Tibial artery (tissue), 4 donors: ENCODE measurements at regions not wholly inside any gene's neighbourhood (a gene's known extent, or its start where the extent isn't known, plus 50 kb on each side); places are given as distances from the start of the nearest gene placed in this dataset.

Experiments
- DNase-seq, 2 donors: peaks; one replicate each; pipeline ENCODE4 v3.0.0-alpha.2; 2019
- H3K27ac ChIP-seq, 2 donors: fragments of 200-600 bp; sonication (generic) in 1 of 2; 1 replicate in 1 of 2; 2 replicates in 1 of 2; pipeline ENCODE4 v1.5.1; 2018 to 2019; ENCODE audit warnings: mild to moderate bottlenecking in 1 of 2
- H3K27me3 ChIP-seq, 2 donors: fragments of 200-600 bp; sonication (generic) in 1 of 2; one replicate each; pipeline versions ENCODE4 v1.5.1 to v1.6.0; 2016 to 2019
- H3K36me3 ChIP-seq, 3 donors: fragments of 200-600 bp; sonication (generic) in 2 of 3; one replicate each; pipeline ENCODE4 v1.5.1; 2016 to 2019; ENCODE audit warnings: mild to moderate bottlenecking in 2 of 3
- H3K4me1 ChIP-seq, 4 donors: fragments of 200-600 bp; sonication (generic) in 2 of 4; 1 replicate in 3 of 4; 2 replicates in 1 of 4; pipeline ENCODE4 v1.5.1; 2016 to 2019
- H3K4me3 ChIP-seq, 2 donors: fragments of 200-600 bp; sonication (generic) in 1 of 2; 1 replicate in 1 of 2; 2 replicates in 1 of 2; pipeline ENCODE4 v1.5.1; 2018 to 2019; ENCODE audit warnings: mild to moderate bottlenecking in 2 of 2
- H3K9me3 ChIP-seq, 3 donors: fragments of 200-600 bp; sonication (generic) in 1 of 3; one replicate each; pipeline ENCODE4 v1.5.1; 2016 to 2019
- CTCF ChIP-seq, 2 experiments: fragments of 200-600 bp in 1 of 2; fragments of 450-650 bp in 1 of 2; IDR thresholded peaks; one replicate each; pipeline ENCODE4 v1.5.1; 2017 to 2019; ENCODE audit warnings: antibody characterized with exemption in 2 of 2, mild to moderate bottlenecking in 1 of 2, moderate library complexity in 1 of 2
- intact Hi-C: fragments of 100-400 bp; cut with DNase I; formaldehyde crosslinking; loops from one replicate; pipeline ENCODE4 v1.15.0; 2023; ENCODE audit warnings: low total_unique reads

- Histone ChIP-seq H3K4me3 (no peak overlapping the region), H3K27me3 (no peaks in the 10 kb centered on the region), H3K27ac (no peak overlapping the region), H3K4me1 (no peaks in the 10 kb centered on the region), H3K36me3 (no peaks in the 10 kb centered on the region), H3K9me3 (no peaks in the 10 kb centered on the region)
- intact Hi-C loops, result no loop called here
- DNase-seq, result no peak
- TF ChIP-seq CTCF (IDR thresholded peaks at IDR 0.05), result no peak
Measured at GRCh38 chr13:90715485-90715884, 632.0 kb upstream of the MIR17HG start.

- H3K27me3 ChIP-seq, result no peaks in the 10 kb centered on the region
- no peaks in the 10 kb centered on the region for H3K4me1 ChIP-seq
- H3K4me3 ChIP-seq, result no peak overlapping the region
- DNase-seq, result no peak
- intact Hi-C loops, result no loop called here
- H3K36me3 ChIP-seq, result no peaks in the 10 kb centered on the region
- no peaks in the 10 kb centered on the region for H3K9me3 ChIP-seq
- no peak overlapping the region for H3K27ac ChIP-seq
- TF ChIP-seq CTCF (IDR thresholded peaks at IDR 0.05), result no peak
Measured at GRCh38 chr13:90717451-90717936, 630.0 kb upstream of the MIR17HG start.

GRCh38 chr13:90719461-90719860 is 628.0 kb upstream of the MIR17HG start:
- TF ChIP-seq CTCF (IDR thresholded peaks at IDR 0.05), result no peak
- no peak for DNase-seq
- intact Hi-C loops, result no loop called here
- Histone ChIP-seq H3K27ac (no peak overlapping the region), H3K9me3 (no peaks in the 10 kb centered on the region), H3K27me3 (no peaks in the 10 kb centered on the region), H3K4me1 (no peaks in the 10 kb centered on the region), H3K4me3 (no peak overlapping the region), H3K36me3 (no peaks in the 10 kb centered on the region)

- TF ChIP-seq CTCF (IDR thresholded peaks at IDR 0.05), result no peak
- Histone ChIP-seq H3K4me1 (no peaks in the 10 kb centered on the region), H3K4me3 (no peak overlapping the region), H3K27ac (no peak overlapping the region), H3K36me3 (no peaks in the 10 kb centered on the region), H3K27me3 (no peaks in the 10 kb centered on the region), H3K9me3 (no peaks in the 10 kb centered on the region)
- intact Hi-C loops, result no loop called here
- DNase-seq, result no peak
Measured at GRCh38 chr13:90721937-90722336, 625.5 kb upstream of the MIR17HG start.

DNA sequence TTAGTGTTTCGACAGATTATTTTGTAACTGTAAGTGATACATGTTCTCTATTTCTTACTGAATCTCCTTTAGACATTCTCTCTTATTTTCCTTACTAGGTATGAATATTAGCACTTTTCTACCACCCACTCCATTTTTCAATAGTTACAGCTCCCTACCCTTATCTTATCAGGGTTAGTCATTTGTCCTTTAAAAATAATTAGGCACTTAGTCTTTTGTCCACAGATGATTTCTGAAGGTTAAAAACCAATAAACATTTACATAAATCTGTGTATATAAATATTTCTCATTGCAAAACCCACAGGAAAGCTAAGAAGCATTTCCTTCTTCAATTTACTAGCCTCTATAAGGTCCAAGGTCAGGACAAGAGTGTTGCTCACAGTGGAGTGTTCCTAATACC is 624.1 kb upstream of the MIR17HG start:
- intact Hi-C loops, result no loop called here
- no peaks in the 10 kb centered on the region for H3K36me3 ChIP-seq
- H3K4me1 ChIP-seq, result no peaks in the 10 kb centered on the region
- H3K4me3 ChIP-seq, result no peak overlapping the region
- no peak for DNase-seq
- no peaks in the 10 kb centered on the region for H3K9me3 ChIP-seq
- no peak overlapping the region for H3K27ac ChIP-seq
- TF ChIP-seq CTCF (IDR thresholded peaks at IDR 0.05), result no peak
- no peaks in the 10 kb centered on the region for H3K27me3 ChIP-seq

DNA sequence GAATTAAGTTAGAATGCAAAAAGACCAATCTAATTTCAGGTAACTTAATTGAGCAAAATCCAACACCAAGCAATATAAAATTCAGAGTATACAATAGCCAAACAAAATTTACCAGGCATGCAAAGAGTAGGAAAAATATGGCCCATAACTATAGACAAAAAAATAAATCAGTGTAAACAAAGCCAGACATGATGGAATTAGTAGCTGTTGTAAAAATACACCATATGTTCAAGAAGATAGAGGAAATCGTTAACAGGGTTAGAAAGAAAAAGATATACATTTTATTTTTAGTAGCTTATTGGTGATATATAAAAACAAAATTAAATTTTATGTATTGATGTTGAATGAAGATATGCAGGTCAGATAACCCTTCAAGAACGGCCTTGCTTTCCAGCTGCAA is 621.1 kb upstream of the MIR17HG start:
- Histone ChIP-seq H3K4me1 (no peaks in the 10 kb centered on the region), H3K27me3 (no peaks in the 10 kb centered on the region), H3K9me3 (no peaks in the 10 kb centered on the region), H3K4me3 (no peak overlapping the region), H3K27ac (no peak overlapping the region), H3K36me3 (no peaks in the 10 kb centered on the region)
- TF ChIP-seq CTCF (IDR thresholded peaks at IDR 0.05), result no peak
- intact Hi-C loops, result no loop called here
- DNase-seq, result no peak
